ENCODE measurements at regions not wholly inside any gene's neighbourhood (a gene's known extent, or its start where the extent isn't known, plus 50 kb on each side); places are given as distances from the start of the nearest gene placed in this dataset.

DNA sequence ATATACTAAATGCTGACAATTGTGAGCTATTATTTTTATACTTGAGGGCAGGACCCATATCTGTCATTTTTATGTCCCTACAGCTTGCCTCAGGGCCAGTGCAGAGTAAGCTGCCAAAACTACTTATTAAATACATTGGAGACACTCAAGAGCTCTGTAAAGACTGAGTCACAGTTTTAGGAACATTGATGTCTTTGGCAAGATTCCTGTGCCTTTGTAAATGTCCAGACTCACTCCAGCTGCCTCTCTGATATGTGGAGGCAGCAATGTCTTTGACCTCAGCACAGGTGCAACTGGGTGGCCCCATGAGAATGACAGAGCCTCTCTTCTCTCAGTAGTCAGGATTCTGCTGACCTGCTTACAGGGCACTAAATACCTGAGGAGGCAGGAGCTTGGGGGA lies 363.2 kb downstream of the OSTF1 start:
- CTCF ChIA-PET: no interaction called here
- Mint-ChIP-seq H3K4me3 (ENCODE audit: unreplicated experiment) (no peak overlapping the region), H3K27me3 (ENCODE audit: insufficient read depth, unreplicated experiment) (no peaks in the 10 kb centered on the region), H3K27ac (ENCODE audit: unreplicated experiment) (no peak overlapping the region), H3K36me3 (ENCODE audit: insufficient read depth, unreplicated experiment) (no peaks in the 10 kb centered on the region), H3K4me1 (ENCODE audit: low read depth, unreplicated experiment) (no peaks in the 10 kb centered on the region), H3K9me3 (ENCODE audit: unreplicated experiment) (no peaks in the 10 kb centered on the region)
- Histone ChIP-seq H3K4me1 (no peaks in the 10 kb centered on the region), H3K9me3 (no peaks in the 10 kb centered on the region), H3K36me3 (ENCODE audit: control insufficient read depth, insufficient read depth, low read length) (no peaks in the 10 kb centered on the region), H3K4me3 (ENCODE audit: low read depth, low read length) (no peak overlapping the region), H3K27me3 (replicated peaks; ENCODE audit: control insufficient read depth, insufficient read depth, low read length) (no peaks in the 10 kb centered on the region)
- POLR2A ChIA-PET: no interaction called here
- no peak for TF ChIP-seq CTCF (IDR thresholded peaks at IDR 0.05; ENCODE audit: insufficient read depth in 1 of 2, low read depth in 1 of 2, low read length in 1 of 2, severe bottlenecking in 1 of 2, unreplicated experiment in 1 of 2)
- DNase-seq: no peak
- BruUV-seq (replicated peaks): no TSS peak
- intact Hi-C loops (cut with micrococcal nuclease; ENCODE audit: unreplicated experiment): no loop called here

- TF ChIP-seq CTCF (IDR thresholded peaks at IDR 0.05; ENCODE audit: insufficient read depth in 1 of 2, low read depth in 1 of 2, low read length in 1 of 2, severe bottlenecking in 1 of 2, unreplicated experiment in 1 of 2): no peak
- H3K4me3 Mint-ChIP-seq (ENCODE audit: unreplicated experiment): no peak overlapping the region
- Histone ChIP-seq H3K4me3 (ENCODE audit: low read depth, low read length) (no peak overlapping the region), H3K9me3 (no peaks in the 10 kb centered on the region), H3K36me3 (ENCODE audit: control insufficient read depth, insufficient read depth, low read length) (no peaks in the 10 kb centered on the region), H3K4me1 (no peaks in the 10 kb centered on the region), H3K27me3 (replicated peaks; ENCODE audit: control insufficient read depth, insufficient read depth, low read length) (no peaks in the 10 kb centered on the region)
- H3K27ac Mint-ChIP-seq (ENCODE audit: unreplicated experiment): no peak overlapping the region
- H3K4me1 Mint-ChIP-seq (ENCODE audit: low read depth, unreplicated experiment): no peaks in the 10 kb centered on the region
- H3K36me3 Mint-ChIP-seq (ENCODE audit: insufficient read depth, unreplicated experiment): no peaks in the 10 kb centered on the region
- POLR2A ChIA-PET: no interaction called here
- H3K9me3 Mint-ChIP-seq (ENCODE audit: unreplicated experiment): no peaks in the 10 kb centered on the region
- BruUV-seq (replicated peaks): no TSS peak
- intact Hi-C loops (cut with micrococcal nuclease; ENCODE audit: unreplicated experiment): no loop called here
- DNase-seq: no peak
- no peaks in the 10 kb centered on the region for H3K27me3 Mint-ChIP-seq (ENCODE audit: insufficient read depth, unreplicated experiment)
- CTCF ChIA-PET: no interaction called here
Measured at GRCh38 chr9:75452512-75452911, 364.2 kb downstream of the OSTF1 start.

DNA sequence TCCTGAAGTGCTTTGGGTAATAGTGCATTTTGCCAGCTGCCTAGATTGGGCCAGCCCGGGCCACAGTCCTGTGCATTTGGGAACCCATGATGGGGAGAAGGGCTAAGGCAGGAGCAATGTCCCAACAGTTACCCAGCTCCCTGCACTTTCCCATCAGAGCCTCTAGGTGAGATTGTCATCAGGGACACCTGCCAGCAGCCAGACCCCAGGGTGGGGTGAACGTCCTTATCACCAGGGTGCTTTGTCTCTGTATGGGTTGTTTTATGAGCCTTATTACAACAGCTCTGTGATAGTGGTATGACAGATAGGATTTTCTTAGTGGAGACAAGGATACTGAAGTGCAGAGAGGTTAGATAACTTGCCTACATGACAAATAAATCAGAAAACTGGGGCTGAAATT lies 365.7 kb downstream of the OSTF1 start:
- no peak for TF ChIP-seq CTCF (IDR thresholded peaks at IDR 0.05; ENCODE audit: insufficient read depth in 1 of 2, low read depth in 1 of 2, low read length in 1 of 2, severe bottlenecking in 1 of 2, unreplicated experiment in 1 of 2)

More for the DNA sequence above, 365.7 kb downstream of the OSTF1 start:
- Histone ChIP-seq H3K4me1 (no peaks in the 10 kb centered on the region), H3K27me3 (replicated peaks; ENCODE audit: control insufficient read depth, insufficient read depth, low read length) (no peaks in the 10 kb centered on the region), H3K4me3 (ENCODE audit: low read depth, low read length) (no peak overlapping the region), H3K9me3 (no peaks in the 10 kb centered on the region), H3K36me3 (ENCODE audit: control insufficient read depth, insufficient read depth, low read length) (no peaks in the 10 kb centered on the region)
- ChIA-PET POLR2A (no interaction called here), CTCF (interaction anchor here (0.6 kb wide), 1 partner anchor 402 kb away, joined by 3 read pairs; no protein-coding TSS in a partner anchor)
- Mint-ChIP-seq H3K27me3 (ENCODE audit: insufficient read depth, unreplicated experiment) (no peaks in the 10 kb centered on the region), H3K36me3 (ENCODE audit: insufficient read depth, unreplicated experiment) (no peaks in the 10 kb centered on the region), H3K4me3 (ENCODE audit: unreplicated experiment) (no peak overlapping the region), H3K9me3 (ENCODE audit: unreplicated experiment) (no peaks in the 10 kb centered on the region), H3K4me1 (ENCODE audit: low read depth, unreplicated experiment) (no peaks in the 10 kb centered on the region), H3K27ac (ENCODE audit: unreplicated experiment) (no peak overlapping the region)
- no TSS peak for BruUV-seq (replicated peaks)
- intact Hi-C loops (cut with micrococcal nuclease; ENCODE audit: unreplicated experiment): no loop called here
- peak in 1 of 2 experiments; percentile 0 for DNase-seq
